ENCODE measurements at regions not wholly inside any gene's neighbourhood (a gene's known extent, or its start where the extent isn't known, plus 50 kb on each side); places are given as distances from the start of the nearest gene placed in this dataset.

- no peak for DNase-seq
Measured at GRCh38 chr1:170273291-170274130, 127.8 kb downstream of the NTMT2 start.

- no peak for DNase-seq
Measured at GRCh38 chr1:170274131-170274501, 128.4 kb downstream of the NTMT2 start.

- no peak for DNase-seq
Measured at GRCh38 chr1:170277985-170278384, 132.2 kb downstream of the NTMT2 start.

DNA sequence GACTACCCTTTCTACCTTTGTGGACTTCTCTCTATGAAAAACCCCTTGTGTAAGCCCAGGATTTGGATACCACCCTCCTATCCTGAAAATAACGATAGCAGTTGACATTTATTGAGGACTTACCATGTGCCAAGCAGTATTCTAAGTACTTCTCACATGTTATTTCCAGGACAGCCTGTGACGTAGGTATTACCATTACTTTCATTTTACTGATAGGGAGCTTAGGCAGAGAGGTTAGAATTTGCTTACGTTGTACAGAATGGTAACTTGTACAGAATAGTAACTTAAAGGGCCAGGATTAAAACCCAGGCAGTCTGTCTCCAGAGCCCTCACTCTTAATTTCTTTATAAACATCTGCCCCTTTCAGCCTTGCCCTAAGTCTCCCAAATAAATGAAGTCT lies 138.3 kb downstream of the NTMT2 start:
- DNase-seq = no peak

- no peak for DNase-seq
Measured at GRCh38 chr1:170284512-170284911, 138.8 kb downstream of the NTMT2 start.

DNA sequence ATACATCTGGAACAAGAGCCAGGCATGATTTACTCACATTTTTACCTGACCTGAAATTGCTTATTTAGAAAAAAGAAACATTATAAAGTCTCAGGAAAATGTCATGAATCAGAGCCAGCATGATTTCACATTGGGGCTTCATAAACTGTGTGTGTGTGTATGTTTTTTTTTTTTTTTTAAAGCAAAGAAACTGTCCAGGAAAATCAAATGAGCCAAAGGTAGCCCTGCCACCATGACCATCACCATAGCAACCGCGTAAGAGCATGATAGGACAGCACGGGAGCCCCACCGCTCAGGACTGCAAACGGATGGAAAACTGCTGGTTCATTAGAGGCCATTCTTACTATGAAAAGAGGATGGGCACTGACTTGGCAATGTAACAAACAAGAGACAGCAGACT lies 139.2 kb downstream of the NTMT2 start:
- DNase-seq = no peak

GRCh38 chr1:170288155-170288554 lies 142.4 kb downstream of the NTMT2 start:
- no peak for DNase-seq

- DNase-seq = no peak
Measured at GRCh38 chr1:170290276-170290675, 144.5 kb downstream of the NTMT2 start.

- DNase-seq = no peak
Measured at GRCh38 chr1:170290991-170291390, 145.2 kb downstream of the NTMT2 start.

DNA sequence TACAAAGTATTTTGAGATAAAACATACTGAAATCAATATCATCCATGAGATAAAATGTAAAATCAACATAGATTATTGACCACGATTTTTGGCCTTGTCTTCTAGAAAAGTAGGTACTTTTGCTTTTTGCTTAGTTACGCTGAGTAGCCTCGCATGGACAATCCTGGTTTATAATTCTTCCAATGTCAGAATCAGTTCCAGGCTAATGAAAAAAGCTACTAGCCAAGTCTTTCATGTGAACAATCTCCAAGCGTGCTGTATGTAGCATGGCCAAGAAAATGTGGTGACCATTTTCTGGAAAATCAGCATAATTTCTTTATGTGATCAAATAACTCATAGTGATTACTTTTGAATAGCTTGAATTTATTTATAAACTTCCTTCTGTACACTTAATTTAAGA lies 145.8 kb downstream of the NTMT2 start:
- DNase-seq = no peak

- no peak for DNase-seq
Measured at GRCh38 chr1:170296211-170296610, 150.5 kb downstream of the NTMT2 start.

DNA sequence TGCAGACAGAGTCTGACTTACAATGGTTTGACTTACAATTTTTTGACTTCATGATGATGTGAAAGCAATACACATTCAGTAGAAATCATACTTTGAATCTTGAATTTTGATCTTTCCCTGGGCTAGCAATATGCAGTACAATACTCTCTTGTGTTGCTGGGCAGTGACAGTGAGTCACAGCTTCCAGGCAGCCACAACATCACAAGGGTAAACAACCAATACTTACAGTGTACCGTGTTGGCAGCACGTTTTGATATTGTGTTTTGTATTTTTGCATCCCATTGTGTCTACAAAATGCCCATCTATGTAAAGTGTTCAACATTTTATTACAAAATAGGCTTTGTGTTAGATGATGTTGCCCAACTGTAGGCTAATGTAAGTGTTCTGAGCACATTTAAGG lies 150.9 kb downstream of the NTMT2 start:
- DNase-seq = no peak

DNA sequence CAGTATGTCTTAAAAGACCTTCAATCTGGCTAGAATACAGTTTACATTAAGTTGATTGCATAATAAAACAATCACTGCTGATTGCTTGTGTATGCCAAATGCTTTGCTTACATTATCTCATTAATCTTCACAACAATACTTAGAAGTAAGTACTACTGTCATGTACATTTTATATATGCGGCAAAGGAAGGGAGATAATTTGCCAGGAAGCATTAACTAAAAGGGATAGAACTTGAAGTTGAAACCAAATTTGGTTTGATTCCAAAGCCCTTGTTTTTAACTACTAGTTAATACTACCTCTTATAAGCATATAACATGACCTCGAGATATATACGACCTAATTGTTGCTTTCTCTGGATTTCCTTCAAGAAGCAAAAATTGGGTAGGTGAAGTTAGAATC lies 155.8 kb downstream of the NTMT2 start:
- DNase-seq = no peak

DNA sequence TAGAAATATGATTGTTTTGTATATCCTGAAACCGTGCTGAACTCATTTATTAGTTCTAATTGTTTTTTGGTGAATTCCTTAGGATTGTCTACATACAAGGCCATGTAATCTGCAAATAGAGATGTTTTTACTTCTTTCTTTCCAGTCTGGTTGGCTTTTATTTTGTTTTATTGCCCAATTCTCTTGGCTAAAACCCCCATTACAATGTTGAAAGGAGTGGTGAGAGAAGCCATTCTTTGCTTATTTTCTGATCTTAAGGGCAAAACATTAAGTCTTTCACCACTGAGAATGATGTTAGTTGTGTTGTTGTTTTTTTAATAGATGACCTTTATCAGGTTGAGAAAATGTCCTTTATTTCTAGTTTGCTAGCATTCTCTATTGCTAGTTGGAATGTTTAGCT lies 157.3 kb downstream of the NTMT2 start:
- DNase-seq = no peak

- no peak for DNase-seq
Measured at GRCh38 chr1:170305777-170306512, 160.2 kb downstream of the NTMT2 start.

- no peak for DNase-seq
Measured at GRCh38 chr1:170306513-170306910, 160.8 kb downstream of the NTMT2 start.

DNA sequence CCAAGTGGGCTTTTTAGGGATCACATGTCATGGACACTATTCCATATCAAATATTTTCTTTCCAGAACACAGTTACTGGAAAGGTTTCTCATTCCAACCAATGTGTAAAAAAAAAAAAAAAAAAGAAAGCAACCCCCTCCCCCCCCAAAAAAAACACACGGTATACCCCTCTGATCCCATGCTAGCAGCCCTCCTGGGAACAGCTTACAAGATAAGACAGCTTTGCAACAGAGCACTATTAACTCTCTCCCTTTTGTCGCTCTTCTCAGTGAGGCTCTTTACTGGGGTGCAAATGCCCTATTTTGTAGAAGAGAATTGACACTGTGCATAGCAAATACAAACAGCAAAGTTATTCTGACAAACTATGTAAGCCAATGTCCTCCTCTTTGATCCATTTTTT lies 161.2 kb downstream of the NTMT2 start:
- DNase-seq = no peak

DNA sequence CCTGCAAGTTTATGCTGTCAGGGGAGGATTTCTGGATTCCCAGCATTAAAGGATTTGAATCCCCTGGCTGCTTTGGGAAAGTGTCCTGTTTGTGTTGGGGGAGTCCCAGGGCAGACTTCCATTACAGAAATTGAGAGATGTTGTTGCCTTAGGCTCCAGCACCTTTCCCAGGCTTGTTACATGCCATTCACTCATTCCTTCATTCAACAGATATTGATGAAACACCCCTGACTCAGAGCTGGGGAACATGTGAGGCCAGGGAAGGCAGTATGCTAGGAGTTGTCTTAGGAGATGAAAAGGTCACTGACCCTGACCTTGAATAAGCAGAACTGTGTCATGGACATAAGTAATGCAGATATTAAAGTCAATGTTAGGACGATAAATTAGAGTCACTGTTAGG lies 161.7 kb downstream of the NTMT2 start:
- no peak for DNase-seq

- no peak for DNase-seq
Measured at GRCh38 chr1:170309389-170310013, 163.7 kb downstream of the NTMT2 start.

GRCh38 chr1:170310014-170310405 lies 164.3 kb downstream of the NTMT2 start:
- no peak for DNase-seq

GRCh38 chr1:170310951-170311350 lies 165.2 kb downstream of the NTMT2 start:
- no peak for DNase-seq

GRCh38 chr1:170313306-170313705 lies 167.5 kb downstream of the NTMT2 start:
- DNase-seq = no peak

DNA sequence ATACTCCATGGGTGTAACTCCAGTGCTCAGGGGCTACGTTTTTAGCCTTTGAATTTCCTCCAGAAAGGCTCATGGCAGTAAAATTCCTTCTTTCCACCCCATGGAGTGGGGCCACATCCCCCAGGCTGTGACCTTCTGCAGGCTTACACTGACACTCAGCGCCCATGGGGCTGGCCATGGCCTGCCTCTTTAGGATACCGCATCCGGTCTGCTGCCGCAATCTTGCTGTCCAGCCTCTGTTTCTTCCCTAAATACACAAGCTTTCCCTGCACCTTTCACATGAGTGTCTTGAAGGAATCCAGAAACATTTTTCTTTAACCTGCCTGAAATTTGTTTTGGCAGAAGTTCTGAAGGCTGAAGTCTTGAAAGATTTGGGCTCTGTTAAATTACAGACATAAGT lies 170.5 kb downstream of the NTMT2 start:
- DNase-seq = no peak

DNA sequence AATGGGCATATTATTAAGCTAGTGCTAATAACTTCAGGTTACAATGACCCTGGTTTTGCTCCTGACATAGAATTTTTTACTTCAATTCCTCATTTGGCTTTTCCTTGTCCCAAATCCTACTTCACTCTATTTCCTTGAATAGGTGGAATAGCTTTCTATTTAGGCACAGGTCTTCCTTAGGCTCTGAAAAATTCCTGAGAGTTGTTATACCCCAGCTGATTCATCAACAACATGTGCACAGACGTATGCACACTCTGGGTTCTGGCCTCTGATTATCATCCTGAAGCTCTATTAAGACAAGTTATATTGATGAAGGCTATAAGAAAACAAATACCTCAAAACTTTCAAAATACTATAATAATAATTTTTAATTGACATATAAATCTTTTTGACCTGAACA lies 172.4 kb downstream of the NTMT2 start:
- no peak for DNase-seq

Data from T-helper 2 cell (primary cell).